ENCODE measurements at regions not wholly inside any gene's neighbourhood (a gene's known extent, or its start where the extent isn't known, plus 50 kb on each side); places are given as distances from the start of the nearest gene placed in this dataset.

DNA sequence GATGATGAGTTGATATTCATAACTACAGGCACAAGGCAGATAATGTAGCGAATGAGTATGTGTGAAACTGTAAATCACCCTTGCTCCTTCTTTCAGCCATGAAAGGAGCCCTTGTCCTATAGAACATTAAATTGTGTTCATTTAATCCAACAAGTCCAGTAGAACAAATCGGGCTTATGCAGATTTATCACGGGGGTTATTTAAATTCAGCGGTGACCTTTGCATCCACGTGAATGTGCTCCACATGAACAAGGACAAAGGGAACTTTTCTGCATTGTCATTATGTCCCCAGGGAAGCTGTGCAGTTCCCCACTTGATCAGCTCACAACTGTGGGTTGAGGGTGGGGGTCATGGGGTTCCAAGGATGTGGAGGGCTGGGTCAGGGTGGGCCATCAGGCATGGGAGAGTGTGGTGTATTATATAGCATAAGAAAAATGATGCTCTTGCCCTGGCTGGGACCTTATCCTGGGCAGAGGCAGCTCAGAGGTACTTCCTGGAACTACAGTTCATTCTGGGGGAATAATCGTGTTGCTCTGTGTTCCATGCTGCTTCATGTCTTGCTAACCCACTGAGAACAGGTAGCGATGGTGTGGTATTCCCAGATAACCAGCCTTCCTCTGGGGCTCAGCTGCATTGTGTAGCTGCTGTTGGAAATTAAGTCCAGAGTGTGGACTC, 306.6 kb downstream of the FAT3 start:
- ATAC-seq (no peak), DNase-seq (no peak)
- no peaks in the 10 kb centered on the region for H3K27me3 Mint-ChIP-seq
- no peak overlapping the region for H3K27ac Mint-ChIP-seq
- H3K9me3 ChIP-seq (ENCODE audit: control insufficient read depth, low read length, poor library complexity, severe bottlenecking), result no peaks in the 10 kb centered on the region
- no peaks in the 10 kb centered on the region for H3K4me1 Mint-ChIP-seq
- H3K4me3 Mint-ChIP-seq, result no peak overlapping the region
- H3K36me3 Mint-ChIP-seq (ENCODE audit: low read depth), result no peaks in the 10 kb centered on the region

DNA sequence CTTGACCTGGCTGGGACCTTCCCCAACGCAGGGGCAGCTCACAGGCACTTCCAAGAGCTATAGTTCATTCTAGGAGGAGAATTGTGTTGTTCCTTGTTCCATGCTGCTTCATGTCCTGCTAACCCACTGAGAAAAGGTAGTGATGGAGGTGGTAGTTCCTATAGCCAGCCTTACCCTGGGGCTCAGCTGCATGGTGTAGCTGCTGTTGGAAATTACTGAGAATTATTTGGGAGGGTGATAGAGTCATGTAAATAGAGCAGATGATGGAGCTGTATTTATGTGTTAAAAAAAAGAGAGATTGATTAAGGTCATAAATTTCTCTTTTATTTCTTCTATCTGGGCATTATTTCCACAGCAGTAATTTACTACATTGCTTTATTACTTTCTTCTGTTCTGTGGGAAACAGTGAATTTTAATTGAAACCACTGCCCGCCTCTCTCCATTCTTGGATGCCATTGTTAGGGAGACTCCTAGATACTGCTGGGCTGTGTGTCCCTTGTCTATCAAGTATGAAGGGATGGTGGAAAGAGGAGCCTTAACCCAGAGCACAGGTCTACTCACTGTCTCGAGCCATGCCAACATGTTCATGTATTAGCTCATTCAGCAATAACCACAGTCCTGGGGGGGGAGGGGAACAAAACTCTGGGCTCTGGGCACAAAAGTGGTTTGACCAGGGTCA, 309.2 kb downstream of the FAT3 start:
- no peak for DNase-seq
- H3K9me3 ChIP-seq (ENCODE audit: control insufficient read depth, low read length, poor library complexity, severe bottlenecking), result no peaks in the 10 kb centered on the region
- Mint-ChIP-seq H3K4me3 (no peak overlapping the region), H3K27ac (no peak overlapping the region), H3K4me1 (no peaks in the 10 kb centered on the region), H3K27me3 (no peaks in the 10 kb centered on the region), H3K36me3 (ENCODE audit: low read depth) (no peaks in the 10 kb centered on the region)
- no peak for ATAC-seq

DNA sequence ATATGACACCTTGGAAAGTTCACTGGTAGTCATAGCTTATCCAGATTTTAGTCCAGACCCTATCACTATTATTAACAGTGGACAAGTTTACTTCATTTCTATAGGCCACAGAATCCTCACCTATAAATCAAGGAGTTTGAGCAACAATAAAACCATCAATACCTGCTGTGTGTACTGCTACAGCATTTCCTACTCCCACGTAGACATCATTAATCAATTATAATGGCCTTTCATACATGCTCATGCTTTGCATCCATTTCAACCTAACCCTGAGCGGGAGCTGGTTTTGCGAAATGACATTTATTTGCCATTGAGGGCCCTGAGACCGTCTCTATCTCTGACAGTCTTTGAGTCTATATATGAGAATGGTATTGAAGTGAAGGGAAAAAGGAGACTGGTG, 312.3 kb downstream of the FAT3 start:
- no peaks in the 10 kb centered on the region for H3K27me3 Mint-ChIP-seq
- no peaks in the 10 kb centered on the region for H3K4me1 Mint-ChIP-seq
- no peak for ATAC-seq
- no peak overlapping the region for H3K27ac Mint-ChIP-seq
- no peak overlapping the region for H3K4me3 Mint-ChIP-seq
- DNase-seq, result no peak
- H3K9me3 ChIP-seq (ENCODE audit: control insufficient read depth, low read length, poor library complexity, severe bottlenecking), result no peaks in the 10 kb centered on the region
- no peaks in the 10 kb centered on the region for H3K36me3 Mint-ChIP-seq (ENCODE audit: low read depth)

DNA sequence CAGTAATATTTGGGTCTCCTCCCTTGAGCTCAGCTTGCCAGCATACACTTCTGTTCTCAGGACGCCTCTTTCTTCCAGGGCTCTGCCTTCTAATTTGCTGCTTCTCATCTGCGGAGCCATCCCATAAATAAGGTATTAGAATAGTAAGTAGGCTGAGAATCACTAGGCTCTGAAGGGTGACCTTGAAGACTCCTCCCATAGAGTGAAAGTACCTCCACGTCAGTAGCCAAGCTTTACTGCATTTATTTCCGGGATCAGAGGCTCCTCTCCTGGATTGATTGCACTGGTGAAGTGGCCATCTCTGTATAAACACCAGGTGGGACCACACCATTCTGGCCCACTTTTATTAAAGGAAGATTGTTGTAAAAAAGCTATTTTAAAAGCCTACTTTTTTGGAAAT, 315.5 kb downstream of the FAT3 start:
- Mint-ChIP-seq H3K27me3 (no peaks in the 10 kb centered on the region), H3K4me3 (no peak overlapping the region)
- no peak for ATAC-seq

DNA sequence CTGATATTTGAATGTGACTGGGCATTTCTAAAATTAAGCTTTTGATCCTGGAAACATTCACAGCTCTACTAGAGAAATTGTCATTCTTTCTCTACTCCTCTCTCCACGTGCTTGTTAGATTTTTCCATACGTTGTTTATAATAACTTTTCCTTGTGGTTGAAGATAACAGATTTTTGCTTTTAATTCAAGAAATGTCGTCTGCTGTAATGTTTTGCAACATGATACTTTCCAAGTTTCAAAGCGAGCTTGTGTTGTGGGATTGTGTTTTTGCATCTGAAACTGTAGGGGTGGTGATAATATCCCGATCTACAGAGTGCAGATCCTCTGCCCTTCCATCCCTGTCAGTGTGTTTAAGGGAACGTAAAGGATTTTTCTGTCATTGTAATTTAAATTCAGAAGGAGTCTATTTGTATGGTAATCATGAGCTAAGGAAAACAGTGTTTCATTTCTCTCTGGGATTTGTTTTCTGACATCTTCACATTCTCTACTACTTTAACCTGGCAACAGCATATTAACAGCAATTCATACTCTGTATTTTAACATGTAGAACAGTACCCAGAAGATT, 321.4 kb downstream of the FAT3 start:
- no peaks in the 10 kb centered on the region for H3K9me3 ChIP-seq (ENCODE audit: control insufficient read depth, low read length, poor library complexity, severe bottlenecking)
- H3K4me3 Mint-ChIP-seq, result no peak overlapping the region
- peaks cover 9% of the 10 kb centered on the region for H3K27me3 Mint-ChIP-seq
- H3K36me3 Mint-ChIP-seq (ENCODE audit: low read depth), result no peaks in the 10 kb centered on the region
- ATAC-seq (no peak), DNase-seq (no peak)
- H3K27ac Mint-ChIP-seq, result no peak overlapping the region
- no peaks in the 10 kb centered on the region for H3K4me1 Mint-ChIP-seq

More for the DNA sequence above, 315.5 kb downstream of the FAT3 start:
- no peak for DNase-seq
- H3K36me3 Mint-ChIP-seq (ENCODE audit: low read depth), result no peaks in the 10 kb centered on the region
- H3K27ac Mint-ChIP-seq, result no peak overlapping the region
- no peaks in the 10 kb centered on the region for H3K9me3 ChIP-seq (ENCODE audit: control insufficient read depth, low read length, poor library complexity, severe bottlenecking)
- H3K4me1 Mint-ChIP-seq, result no peaks in the 10 kb centered on the region

DNA sequence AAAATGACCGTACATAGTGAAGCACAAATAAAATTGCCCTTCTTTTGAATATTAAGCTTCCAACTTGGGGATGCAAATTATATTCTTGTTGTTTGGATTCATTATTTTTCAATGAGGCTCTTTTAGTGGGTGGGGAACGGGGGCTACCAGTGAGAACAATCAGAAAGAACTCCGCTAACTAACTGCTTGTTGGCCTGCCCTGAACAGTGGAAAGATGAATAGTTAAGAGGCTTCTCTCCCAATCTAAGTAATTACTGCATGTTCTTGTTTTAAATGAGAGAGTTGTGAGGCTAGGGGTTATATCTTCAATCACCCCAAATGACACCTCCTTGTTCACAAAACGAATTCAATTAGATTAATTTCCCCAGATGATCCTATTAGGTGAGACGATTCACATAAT, 322.0 kb downstream of the FAT3 start:
- Mint-ChIP-seq H3K27me3 (peaks cover 9% of the 10 kb centered on the region), H3K27ac (no peak overlapping the region), H3K36me3 (ENCODE audit: low read depth) (no peaks in the 10 kb centered on the region), H3K4me1 (no peaks in the 10 kb centered on the region), H3K4me3 (no peak overlapping the region)
- H3K9me3 ChIP-seq (ENCODE audit: control insufficient read depth, low read length, poor library complexity, severe bottlenecking), result no peaks in the 10 kb centered on the region
- ATAC-seq (no peak), DNase-seq (no peak)

DNA sequence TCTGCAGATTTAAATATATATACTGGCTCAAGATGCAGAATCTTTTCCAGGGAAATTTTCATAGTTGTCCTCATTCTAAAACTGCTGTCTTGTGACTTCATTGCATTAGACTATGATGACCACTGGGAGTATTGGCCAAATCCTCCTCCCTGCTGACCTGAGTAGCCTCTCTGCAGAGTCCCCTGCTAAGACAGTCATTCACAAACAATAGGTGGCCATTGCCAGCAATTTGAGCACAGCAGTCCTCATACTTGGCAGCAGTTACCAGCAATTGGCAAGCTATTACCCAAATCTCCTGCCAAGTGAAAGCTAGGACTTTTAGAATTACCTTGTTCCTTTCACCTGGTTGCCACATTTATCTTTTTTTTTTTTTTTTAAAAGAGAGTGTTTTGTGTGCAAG, 325.8 kb downstream of the FAT3 start:
- Mint-ChIP-seq H3K36me3 (ENCODE audit: low read depth) (no peaks in the 10 kb centered on the region), H3K4me3 (no peak overlapping the region), H3K4me1 (no peaks in the 10 kb centered on the region), H3K27me3 (peaks cover 9% of the 10 kb centered on the region), H3K27ac (no peak overlapping the region)
- ATAC-seq, result no peak
- no peaks in the 10 kb centered on the region for H3K9me3 ChIP-seq (ENCODE audit: control insufficient read depth, low read length, poor library complexity, severe bottlenecking)
- no peak for DNase-seq

DNA sequence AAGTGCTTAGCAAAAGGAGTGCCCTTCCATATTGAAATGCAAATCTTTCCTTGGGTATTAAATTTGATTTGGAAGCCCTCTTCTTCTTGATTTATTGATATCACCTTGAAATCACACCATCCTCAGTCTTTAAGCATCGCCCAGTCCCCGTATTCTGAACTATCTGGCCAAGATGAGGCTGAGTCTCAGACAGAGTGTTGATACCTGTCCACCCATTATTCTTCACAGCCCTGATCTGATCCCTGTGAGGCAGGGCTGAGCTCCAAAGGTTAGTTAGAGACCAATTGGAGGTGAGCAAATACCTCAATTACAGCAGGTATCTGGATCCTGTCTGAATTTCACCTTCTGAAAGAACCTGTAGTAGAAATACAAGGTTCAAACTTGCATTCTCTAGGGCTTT, 326.3 kb downstream of the FAT3 start:
- no peak for DNase-seq
- Mint-ChIP-seq H3K4me3 (no peak overlapping the region), H3K36me3 (ENCODE audit: low read depth) (no peaks in the 10 kb centered on the region), H3K27ac (no peak overlapping the region), H3K27me3 (peaks cover 9% of the 10 kb centered on the region), H3K4me1 (no peaks in the 10 kb centered on the region)
- H3K9me3 ChIP-seq (ENCODE audit: control insufficient read depth, low read length, poor library complexity, severe bottlenecking), result no peaks in the 10 kb centered on the region
- no peak for ATAC-seq

DNA sequence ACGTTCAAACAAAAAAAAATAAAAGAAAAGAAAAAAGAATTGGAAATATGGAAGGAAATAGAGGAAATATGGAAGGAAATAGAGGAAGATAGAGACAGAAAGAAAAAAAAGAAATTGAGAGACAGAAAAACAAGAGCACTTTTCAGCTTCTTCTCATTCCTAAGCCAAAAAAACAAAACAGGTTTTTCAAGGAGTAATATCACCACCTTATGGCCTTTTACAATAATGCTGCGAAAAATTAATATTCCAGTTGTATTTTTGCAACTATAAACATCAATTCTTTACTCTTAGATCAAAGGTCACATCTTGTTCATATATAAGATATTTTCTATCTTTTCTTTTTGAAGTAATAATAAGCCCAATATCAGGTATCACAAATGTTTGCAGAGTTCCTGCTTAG, 328.3 kb downstream of the FAT3 start:
- ATAC-seq, result no peak
- H3K27me3 Mint-ChIP-seq, result peaks cover 9% of the 10 kb centered on the region
- DNase-seq, result no peak
- no peak overlapping the region for H3K4me3 Mint-ChIP-seq
- no peaks in the 10 kb centered on the region for H3K4me1 Mint-ChIP-seq
- no peaks in the 10 kb centered on the region for H3K36me3 Mint-ChIP-seq (ENCODE audit: low read depth)
- H3K27ac Mint-ChIP-seq, result no peak overlapping the region
- H3K9me3 ChIP-seq (ENCODE audit: control insufficient read depth, low read length, poor library complexity, severe bottlenecking), result no peaks in the 10 kb centered on the region

DNA sequence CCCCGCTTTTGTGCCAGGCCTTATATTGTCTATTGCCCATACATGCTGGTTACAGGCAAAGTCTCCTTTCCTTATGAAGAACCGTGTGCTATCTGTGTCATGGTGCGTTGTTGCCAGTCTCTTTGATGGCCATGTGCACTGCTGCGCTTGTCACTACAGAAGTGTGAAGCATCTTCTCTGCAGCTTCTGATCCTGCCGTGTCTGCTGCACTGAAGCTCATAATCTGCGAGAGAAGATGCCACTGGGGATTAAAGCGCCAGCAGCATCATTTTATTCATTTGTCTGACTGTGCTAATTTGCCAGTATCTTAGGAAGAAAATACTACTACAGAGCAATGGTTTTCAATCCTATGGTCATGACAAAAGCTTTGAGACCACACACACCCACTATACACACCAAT, 330.1 kb downstream of the FAT3 start:
- no peaks in the 10 kb centered on the region for H3K4me1 Mint-ChIP-seq
- H3K36me3 Mint-ChIP-seq (ENCODE audit: low read depth), result no peaks in the 10 kb centered on the region
- H3K27ac Mint-ChIP-seq, result no peak overlapping the region
- H3K9me3 ChIP-seq (ENCODE audit: control insufficient read depth, low read length, poor library complexity, severe bottlenecking), result no peaks in the 10 kb centered on the region
- ATAC-seq (no peak), DNase-seq (no peak)
- peaks cover 2% of the 10 kb centered on the region for H3K27me3 Mint-ChIP-seq
- no peak overlapping the region for H3K4me3 Mint-ChIP-seq

DNA sequence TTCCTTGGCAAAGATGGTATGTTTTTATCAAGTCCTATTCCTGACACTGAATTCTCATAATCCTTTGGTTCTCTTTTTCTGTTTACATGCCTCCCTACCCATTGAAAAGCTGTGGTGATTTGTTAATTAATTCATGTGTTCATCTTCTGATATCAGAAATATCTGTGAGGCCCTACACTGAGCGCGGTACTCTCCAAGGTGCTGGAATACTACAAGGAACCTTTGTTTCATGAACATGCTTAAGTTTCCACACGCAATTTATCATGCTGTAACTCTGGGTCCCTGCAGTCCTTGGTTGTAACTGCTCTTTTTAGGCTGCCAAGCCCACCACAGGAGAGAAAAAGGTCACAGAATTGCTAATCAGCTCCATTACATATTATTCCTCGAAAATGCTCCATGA, 331.8 kb downstream of the FAT3 start:
- H3K9me3 ChIP-seq (ENCODE audit: control insufficient read depth, low read length, poor library complexity, severe bottlenecking), result no peaks in the 10 kb centered on the region
- Mint-ChIP-seq H3K4me3 (no peak overlapping the region), H3K36me3 (ENCODE audit: low read depth) (no peaks in the 10 kb centered on the region), H3K4me1 (no peaks in the 10 kb centered on the region), H3K27me3 (no peaks in the 10 kb centered on the region), H3K27ac (no peak overlapping the region)
- ATAC-seq, result no peak
- no peak for DNase-seq

DNA sequence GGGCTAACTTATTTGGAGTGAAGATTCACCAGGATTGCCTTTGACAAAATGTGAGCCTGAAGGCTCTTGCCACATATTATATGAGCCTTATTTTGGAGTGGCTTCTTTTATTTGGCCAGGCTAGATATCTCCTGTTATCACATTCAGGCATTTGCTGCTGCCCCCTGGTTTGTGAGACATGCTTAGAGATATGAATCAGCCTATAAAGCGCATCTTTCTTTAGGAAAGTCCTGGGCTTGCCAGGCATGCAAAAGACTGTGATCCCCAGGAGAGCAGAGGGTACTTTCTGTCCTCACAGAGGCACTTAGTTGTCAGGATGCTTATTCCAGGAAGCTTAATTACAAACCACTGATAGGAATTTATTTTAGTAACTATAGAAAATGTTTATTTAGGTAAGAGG, 333.3 kb downstream of the FAT3 start:
- Mint-ChIP-seq H3K27me3 (no peaks in the 10 kb centered on the region), H3K36me3 (ENCODE audit: low read depth) (no peaks in the 10 kb centered on the region), H3K4me3 (no peak overlapping the region), H3K4me1 (no peaks in the 10 kb centered on the region), H3K27ac (no peak overlapping the region)
- no peaks in the 10 kb centered on the region for H3K9me3 ChIP-seq (ENCODE audit: control insufficient read depth, low read length, poor library complexity, severe bottlenecking)
- no peak for DNase-seq
- ATAC-seq, result no peak

DNA sequence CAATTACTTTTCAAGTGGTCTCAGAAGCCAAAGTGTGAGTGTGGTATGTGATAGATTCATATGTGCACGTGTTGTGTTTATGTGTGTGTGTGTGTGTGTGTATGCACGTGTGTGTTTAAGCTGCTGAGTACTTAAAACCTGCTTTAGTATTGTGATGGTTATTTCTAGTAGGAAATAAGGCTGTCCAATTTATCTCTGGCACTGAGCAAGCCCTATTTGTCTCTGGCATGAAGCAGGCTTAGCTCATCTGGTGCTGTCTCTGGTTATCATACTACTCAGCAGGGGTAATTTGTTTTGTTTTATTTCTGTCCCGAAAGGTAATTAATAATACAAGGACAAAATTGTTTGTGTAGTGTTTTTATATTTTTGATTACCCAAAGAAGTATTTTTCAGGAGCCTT, 333.7 kb downstream of the FAT3 start:
- no peaks in the 10 kb centered on the region for H3K9me3 ChIP-seq (ENCODE audit: control insufficient read depth, low read length, poor library complexity, severe bottlenecking)
- Mint-ChIP-seq H3K36me3 (ENCODE audit: low read depth) (no peaks in the 10 kb centered on the region), H3K27ac (no peak overlapping the region), H3K4me1 (no peaks in the 10 kb centered on the region), H3K27me3 (no peaks in the 10 kb centered on the region), H3K4me3 (no peak overlapping the region)
- DNase-seq (no peak), ATAC-seq (no peak)

DNA sequence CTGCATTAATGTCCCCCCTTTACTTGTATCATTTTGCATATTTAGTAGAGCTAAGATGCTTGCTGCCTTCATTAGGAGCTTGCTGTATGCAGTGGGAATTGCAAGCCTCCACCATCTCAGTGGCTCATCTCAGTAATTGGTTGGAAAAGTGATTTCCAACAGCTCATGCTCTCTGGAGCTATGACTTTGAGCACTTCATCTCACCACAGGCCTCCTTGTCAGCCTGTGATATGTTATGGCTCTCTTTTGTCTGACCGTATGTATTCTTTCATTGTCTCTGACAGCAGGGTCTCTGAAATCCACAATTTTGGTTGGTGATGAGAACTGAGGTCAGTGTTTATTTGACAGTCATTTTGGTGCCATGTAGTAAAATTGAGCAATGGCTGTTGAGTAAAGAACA, 345.1 kb downstream of the FAT3 start:
- DNase-seq (no peak), ATAC-seq (no peak)
- Mint-ChIP-seq H3K27ac (no peak overlapping the region), H3K36me3 (ENCODE audit: low read depth) (no peaks in the 10 kb centered on the region), H3K4me1 (no peaks in the 10 kb centered on the region), H3K27me3 (no peaks in the 10 kb centered on the region), H3K4me3 (no peak overlapping the region)
- no peaks in the 10 kb centered on the region for H3K9me3 ChIP-seq (ENCODE audit: control insufficient read depth, low read length, poor library complexity, severe bottlenecking)
